ENCODE measurements at regions not wholly inside any gene's neighbourhood (a gene's known extent, or its start where the extent isn't known, plus 50 kb on each side); places are given as distances from the start of the nearest gene placed in this dataset.

GRCh38 chr2:194721227-194721626 lies 935.8 kb upstream of the SLC39A10 start:
- H3K36me3 ChIP-seq (ENCODE audit: control insufficient read depth, insufficient read depth, low read length) = no peaks in the 10 kb centered on the region

GRCh38 chr2:194720462-194720861 lies 936.6 kb upstream of the SLC39A10 start:
- Histone ChIP-seq H3K36me3 (ENCODE audit: control insufficient read depth, insufficient read depth, low read length) (no peaks in the 10 kb centered on the region), H3K4me3 (ENCODE audit: insufficient read depth, low read depth, low read length) (no peak overlapping the region), H3K27me3 (ENCODE audit: control insufficient read depth, insufficient read depth, low read length, poor library complexity, severe bottlenecking) (no peaks in the 10 kb centered on the region), H3K9me3 (ENCODE audit: control insufficient read depth, low read length) (no peaks in the 10 kb centered on the region), H3K27ac (ENCODE audit: insufficient read depth, low read depth, low read length, poor library complexity, severe bottlenecking) (no peak overlapping the region), H3K4me1 (ENCODE audit: control insufficient read depth, insufficient read depth, low read length) (no peaks in the 10 kb centered on the region)
- 83 to 88% methylated on average over 1 of the region's 2 CpGs for WGBS, 2 experiments

More at GRCh38 chr2:194721227-194721626, 935.8 kb upstream of the SLC39A10 start:
- no peaks in the 10 kb centered on the region for H3K4me1 ChIP-seq (ENCODE audit: control insufficient read depth, insufficient read depth, low read length)
- no peaks in the 10 kb centered on the region for H3K9me3 ChIP-seq (ENCODE audit: control insufficient read depth, low read length)
- H3K4me3 ChIP-seq (ENCODE audit: insufficient read depth, low read depth, low read length) = no peak overlapping the region
- H3K27me3 ChIP-seq (ENCODE audit: control insufficient read depth, insufficient read depth, low read length, poor library complexity, severe bottlenecking) = no peaks in the 10 kb centered on the region
- 93 to 98% methylated on average over 3 of the region's 3 CpGs for WGBS, 2 experiments
- no peak overlapping the region for H3K27ac ChIP-seq (ENCODE audit: insufficient read depth, low read depth, low read length, poor library complexity, severe bottlenecking)

- 100% methylated on average over 1 of the region's 1 CpG for WGBS, 2 experiments
- no peaks in the 10 kb centered on the region for H3K27me3 ChIP-seq (ENCODE audit: control insufficient read depth, insufficient read depth, low read length, poor library complexity, severe bottlenecking)
- H3K36me3 ChIP-seq (ENCODE audit: control insufficient read depth, insufficient read depth, low read length) = no peaks in the 10 kb centered on the region
- H3K9me3 ChIP-seq (ENCODE audit: control insufficient read depth, low read length) = no peaks in the 10 kb centered on the region
- no peaks in the 10 kb centered on the region for H3K4me1 ChIP-seq (ENCODE audit: control insufficient read depth, insufficient read depth, low read length)
- H3K4me3 ChIP-seq (ENCODE audit: insufficient read depth, low read depth, low read length) = no peak overlapping the region
- no peak overlapping the region for H3K27ac ChIP-seq (ENCODE audit: insufficient read depth, low read depth, low read length, poor library complexity, severe bottlenecking)
Measured at GRCh38 chr2:194718881-194719280, 938.1 kb upstream of the SLC39A10 start.

DNA sequence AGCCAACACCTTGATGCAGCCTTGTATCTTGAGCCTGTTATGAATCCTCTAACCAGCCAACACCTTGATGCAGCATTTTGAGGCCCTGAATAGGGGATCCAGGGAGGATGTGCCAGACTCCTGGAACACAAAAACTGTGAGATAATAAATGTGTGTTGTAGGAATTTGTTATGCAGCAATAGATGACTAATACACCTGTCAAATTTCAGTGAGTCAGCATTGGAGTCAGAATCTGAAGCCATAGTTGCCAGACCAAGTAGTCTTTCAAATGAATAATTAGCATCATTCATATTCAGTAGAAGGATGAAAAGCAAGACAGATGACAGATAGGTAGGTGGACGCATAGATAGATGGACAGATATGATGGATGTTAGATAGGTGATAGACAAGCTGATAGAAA lies 942.5 kb upstream of the SLC39A10 start:
- Histone ChIP-seq H3K9me3 (ENCODE audit: control insufficient read depth, low read length) (no peaks in the 10 kb centered on the region), H3K27me3 (ENCODE audit: control insufficient read depth, insufficient read depth, low read length, poor library complexity, severe bottlenecking) (no peaks in the 10 kb centered on the region), H3K4me1 (ENCODE audit: control insufficient read depth, insufficient read depth, low read length) (no peaks in the 10 kb centered on the region), H3K4me3 (ENCODE audit: insufficient read depth, low read depth, low read length) (no peak overlapping the region), H3K36me3 (ENCODE audit: control insufficient read depth, insufficient read depth, low read length) (no peaks in the 10 kb centered on the region), H3K27ac (ENCODE audit: insufficient read depth, low read depth, low read length, poor library complexity, severe bottlenecking) (no peak overlapping the region)
- WGBS, 2 experiments = 92 to 95% methylated on average over 1 of the region's 1 CpG

- H3K9me3 ChIP-seq (ENCODE audit: control insufficient read depth, low read length) = no peaks in the 10 kb centered on the region
- no peaks in the 10 kb centered on the region for H3K36me3 ChIP-seq (ENCODE audit: control insufficient read depth, insufficient read depth, low read length)
- no peak overlapping the region for H3K4me3 ChIP-seq (ENCODE audit: insufficient read depth, low read depth, low read length)
- 79 to 100% methylated on average over 3 of the region's 3 CpGs for WGBS, 2 experiments
- H3K4me1 ChIP-seq (ENCODE audit: control insufficient read depth, insufficient read depth, low read length) = no peaks in the 10 kb centered on the region
- no peak overlapping the region for H3K27ac ChIP-seq (ENCODE audit: insufficient read depth, low read depth, low read length, poor library complexity, severe bottlenecking)
- no peaks in the 10 kb centered on the region for H3K27me3 ChIP-seq (ENCODE audit: control insufficient read depth, insufficient read depth, low read length, poor library complexity, severe bottlenecking)
Measured at GRCh38 chr2:194709840-194710239, 947.2 kb upstream of the SLC39A10 start.

DNA sequence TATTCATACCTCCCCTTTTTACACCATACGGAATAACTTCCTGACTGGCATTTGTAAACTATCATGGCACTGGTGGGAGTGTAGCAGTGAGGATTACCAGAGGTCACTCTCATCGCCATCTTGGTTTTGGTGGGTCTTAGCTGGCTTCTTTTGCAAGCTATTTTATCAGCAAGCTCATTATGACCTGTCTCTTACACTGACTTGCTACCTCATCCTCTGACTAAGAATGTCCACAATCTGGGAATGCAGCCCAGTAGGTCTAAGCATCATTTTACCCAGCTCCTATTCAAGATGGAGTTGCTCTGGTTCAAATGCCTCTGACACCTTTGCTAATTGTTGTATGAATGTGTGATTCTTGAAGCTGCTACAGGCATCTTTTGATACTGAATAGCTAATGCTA lies 950.8 kb upstream of the SLC39A10 start:
- WGBS, 2 experiments = 57 to 67% methylated on average over 2 of the region's 2 CpGs
- H3K9me3 ChIP-seq (ENCODE audit: control insufficient read depth, low read length) = no peaks in the 10 kb centered on the region
- H3K36me3 ChIP-seq (ENCODE audit: control insufficient read depth, insufficient read depth, low read length) = no peaks in the 10 kb centered on the region
- no peak overlapping the region for H3K4me3 ChIP-seq (ENCODE audit: insufficient read depth, low read depth, low read length)
- H3K27ac ChIP-seq (ENCODE audit: insufficient read depth, low read depth, low read length, poor library complexity, severe bottlenecking) = no peak overlapping the region
- no peaks in the 10 kb centered on the region for H3K27me3 ChIP-seq (ENCODE audit: control insufficient read depth, insufficient read depth, low read length, poor library complexity, severe bottlenecking)
- no peaks in the 10 kb centered on the region for H3K4me1 ChIP-seq (ENCODE audit: control insufficient read depth, insufficient read depth, low read length)

GRCh38 chr2:194705398-194705797 lies 951.6 kb upstream of the SLC39A10 start:
- H3K4me3 ChIP-seq (ENCODE audit: insufficient read depth, low read depth, low read length) = no peak overlapping the region
- H3K36me3 ChIP-seq (ENCODE audit: control insufficient read depth, insufficient read depth, low read length) = no peaks in the 10 kb centered on the region
- H3K27ac ChIP-seq (ENCODE audit: insufficient read depth, low read depth, low read length, poor library complexity, severe bottlenecking) = no peak overlapping the region
- WGBS, 2 experiments = 89 to 90% methylated on average over 2 of the region's 2 CpGs
- H3K27me3 ChIP-seq (ENCODE audit: control insufficient read depth, insufficient read depth, low read length, poor library complexity, severe bottlenecking) = no peaks in the 10 kb centered on the region
- no peaks in the 10 kb centered on the region for H3K9me3 ChIP-seq (ENCODE audit: control insufficient read depth, low read length)
- H3K4me1 ChIP-seq (ENCODE audit: control insufficient read depth, insufficient read depth, low read length) = no peaks in the 10 kb centered on the region

DNA sequence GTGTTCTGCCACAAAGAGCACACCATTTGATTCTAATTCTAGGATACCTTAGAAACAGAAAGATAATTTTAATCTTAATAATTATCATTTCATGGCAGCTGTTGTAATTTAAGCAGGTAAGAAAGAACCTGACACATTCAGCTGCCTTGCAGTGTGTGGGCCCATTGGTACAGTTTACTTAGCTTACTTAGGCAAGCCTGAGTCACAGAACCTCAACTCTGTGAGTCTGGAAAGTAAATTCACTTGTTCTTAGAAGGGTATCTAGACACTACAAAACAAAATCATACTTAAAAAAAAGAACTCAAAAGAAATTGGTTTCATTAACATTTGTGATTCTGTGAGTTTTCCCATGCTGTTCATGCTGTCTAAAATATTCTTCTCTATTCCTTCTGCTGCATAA lies 956.3 kb upstream of the SLC39A10 start:
- H3K27ac ChIP-seq (ENCODE audit: insufficient read depth, low read depth, low read length, poor library complexity, severe bottlenecking) = no peak overlapping the region
- H3K9me3 ChIP-seq (ENCODE audit: control insufficient read depth, low read length) = no peaks in the 10 kb centered on the region
- no peaks in the 10 kb centered on the region for H3K27me3 ChIP-seq (ENCODE audit: control insufficient read depth, insufficient read depth, low read length, poor library complexity, severe bottlenecking)
- H3K4me1 ChIP-seq (ENCODE audit: control insufficient read depth, insufficient read depth, low read length) = no peaks in the 10 kb centered on the region
- no peaks in the 10 kb centered on the region for H3K36me3 ChIP-seq (ENCODE audit: control insufficient read depth, insufficient read depth, low read length)
- no peak overlapping the region for H3K4me3 ChIP-seq (ENCODE audit: insufficient read depth, low read depth, low read length)

GRCh38 chr2:194700116-194700515 lies 956.9 kb upstream of the SLC39A10 start:
- H3K27ac ChIP-seq (ENCODE audit: insufficient read depth, low read depth, low read length, poor library complexity, severe bottlenecking) = no peak overlapping the region
- no peaks in the 10 kb centered on the region for H3K4me1 ChIP-seq (ENCODE audit: control insufficient read depth, insufficient read depth, low read length)
- no peak overlapping the region for H3K4me3 ChIP-seq (ENCODE audit: insufficient read depth, low read depth, low read length)
- H3K36me3 ChIP-seq (ENCODE audit: control insufficient read depth, insufficient read depth, low read length) = no peaks in the 10 kb centered on the region
- no peaks in the 10 kb centered on the region for H3K9me3 ChIP-seq (ENCODE audit: control insufficient read depth, low read length)
- 100% methylated on average over 1 to 2 of the region's 3 CpGs for WGBS, 2 experiments
- H3K27me3 ChIP-seq (ENCODE audit: control insufficient read depth, insufficient read depth, low read length, poor library complexity, severe bottlenecking) = no peaks in the 10 kb centered on the region

DNA sequence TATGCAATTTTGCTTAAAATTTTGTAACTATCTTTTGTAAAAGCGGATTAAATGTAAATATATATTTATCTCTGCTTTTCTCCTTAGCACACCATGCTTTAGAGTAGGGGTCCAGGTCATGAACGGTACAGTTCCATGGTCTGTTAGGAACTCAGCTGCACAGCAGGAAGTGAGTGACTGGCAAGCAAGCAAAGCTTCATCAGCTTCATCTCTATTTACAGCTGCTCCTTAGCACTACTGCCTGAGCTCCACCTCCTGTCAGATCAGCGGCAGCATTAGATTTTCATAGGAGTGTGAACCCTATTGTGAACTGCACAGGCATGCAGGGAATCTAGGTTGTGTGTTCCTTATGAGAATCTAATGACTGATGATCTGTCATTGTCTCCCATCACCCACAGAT lies 959.0 kb upstream of the SLC39A10 start:
- Histone ChIP-seq H3K27me3 (ENCODE audit: control insufficient read depth, insufficient read depth, low read length, poor library complexity, severe bottlenecking) (no peaks in the 10 kb centered on the region), H3K4me3 (ENCODE audit: insufficient read depth, low read depth, low read length) (no peak overlapping the region), H3K4me1 (ENCODE audit: control insufficient read depth, insufficient read depth, low read length) (no peaks in the 10 kb centered on the region), H3K27ac (ENCODE audit: insufficient read depth, low read depth, low read length, poor library complexity, severe bottlenecking) (no peak overlapping the region), H3K9me3 (ENCODE audit: control insufficient read depth, low read length) (no peaks in the 10 kb centered on the region), H3K36me3 (ENCODE audit: control insufficient read depth, insufficient read depth, low read length) (no peaks in the 10 kb centered on the region)
- WGBS, 2 experiments = 91 to 95% methylated on average over 2 to 3 of the region's 3 CpGs

DNA sequence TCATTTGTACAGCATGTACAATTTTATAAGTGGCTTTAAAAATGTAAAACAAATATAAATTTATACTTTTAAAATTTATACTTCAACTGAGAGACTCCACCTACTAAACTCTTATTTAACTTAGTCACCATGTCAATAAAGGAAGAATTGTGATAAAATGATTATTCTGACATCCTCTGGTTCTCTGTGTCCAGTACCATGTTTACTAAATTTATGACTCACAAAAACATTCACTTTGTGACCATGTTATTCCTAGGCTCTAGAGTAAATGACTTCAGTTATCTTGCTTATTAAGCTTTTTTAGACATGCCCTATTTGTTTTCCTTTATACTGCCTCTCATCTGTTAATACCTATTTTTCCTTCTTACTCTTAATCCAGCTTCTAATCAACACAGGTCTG lies 959.6 kb upstream of the SLC39A10 start:
- no peak overlapping the region for H3K4me3 ChIP-seq (ENCODE audit: insufficient read depth, low read depth, low read length)
- no peaks in the 10 kb centered on the region for H3K27me3 ChIP-seq (ENCODE audit: control insufficient read depth, insufficient read depth, low read length, poor library complexity, severe bottlenecking)
- no peaks in the 10 kb centered on the region for H3K36me3 ChIP-seq (ENCODE audit: control insufficient read depth, insufficient read depth, low read length)
- H3K4me1 ChIP-seq (ENCODE audit: control insufficient read depth, insufficient read depth, low read length) = no peaks in the 10 kb centered on the region
- no peaks in the 10 kb centered on the region for H3K9me3 ChIP-seq (ENCODE audit: control insufficient read depth, low read length)
- no peak overlapping the region for H3K27ac ChIP-seq (ENCODE audit: insufficient read depth, low read depth, low read length, poor library complexity, severe bottlenecking)
